Hepatocyte (in vitro differentiated cells): ENCODE measurements at regions not wholly inside any gene's neighbourhood (a gene's known extent, or its start where the extent isn't known, plus 50 kb on each side); places are given as distances from the start of the nearest gene placed in this dataset.

Source experiments
- DNase-seq: peaks from one replicate; pipeline ENCODE4 v3.0.0-alpha.2; 2016; ENCODE audit warnings: low spot score
- H2AFZ ChIP-seq: fragments of 200-600 bp; sonication (generic); 2 replicates; pipeline ENCODE4 v1.6.0; 2016; ENCODE audit warnings: antibody characterized with exemption, mild to moderate bottlenecking
- H3K27ac ChIP-seq: fragments of 200-600 bp; sonication (generic); 2 replicates; pipeline ENCODE4 v1.5.1; 2016; ENCODE audit warnings: mild to moderate bottlenecking
- H3K27me3 ChIP-seq: fragments of 200-600 bp; sonication (generic); 2 replicates; pipeline ENCODE4 v1.6.1; 2016
- H3K36me3 ChIP-seq: fragments of 200-600 bp; sonication (generic); replicated peaks from 2 replicates; pipeline ENCODE4 v1.5.1; 2016; ENCODE audit warnings: low read depth; ENCODE audit not compliant: insufficient read depth
- H3K4me1 ChIP-seq: fragments of 200-600 bp; sonication (generic); 2 replicates; pipeline ENCODE4 v1.5.1; 2016; ENCODE audit warnings: mild to moderate bottlenecking, moderate library complexity; ENCODE audit not compliant: insufficient read depth
- H3K4me2 ChIP-seq: fragments of 200-600 bp; sonication (generic); 2 replicates; pipeline ENCODE4 v1.6.0; 2016
- H3K4me3 ChIP-seq: fragments of 200-600 bp; sonication (generic); 2 replicates; pipeline ENCODE4 v1.5.1; 2016; ENCODE audit warnings: mild to moderate bottlenecking
- H3K79me2 ChIP-seq: fragments of 200-600 bp; sonication (generic); 2 replicates; pipeline ENCODE4 v1.6.0; 2017; ENCODE audit warnings: mild to moderate bottlenecking
- H3K9me2 ChIP-seq: fragments of 200-600 bp; sonication (generic); replicated peaks from 2 replicates; pipeline ENCODE4 v1.6.0; 2017; ENCODE audit warnings: mild to moderate bottlenecking; ENCODE audit not compliant: insufficient read depth
- H3K9me3 ChIP-seq: fragments of 200-600 bp; sonication (generic); 2 replicates; pipeline ENCODE4 v1.5.1; 2016; ENCODE audit warnings: low read depth, mild to moderate bottlenecking
- H4K20me1 ChIP-seq: fragments of 200-600 bp; sonication (generic); 2 replicates; pipeline ENCODE4 v1.6.0; 2016; ENCODE audit warnings: mild to moderate bottlenecking; ENCODE audit not compliant: insufficient read depth, poor library complexity, severe bottlenecking
- EZH2 ChIP-seq: fragments of 200-600 bp; sonication (generic); IDR thresholded peaks from 2 replicates; pipeline ENCODE4 v1.6.1; 2016; ENCODE audit warnings: antibody characterized with exemption, mild to moderate bottlenecking, borderline replicate concordance
- EZH2phosphoT487 ChIP-seq: fragments of 200-600 bp; sonication (generic); IDR thresholded peaks from one replicate; pipeline ENCODE4 v1.6.1; 2018; ENCODE audit warnings: antibody characterized with exemption, mild to moderate bottlenecking, low read depth, moderate library complexity; ENCODE audit not compliant: unreplicated experiment, severe bottlenecking
- WGBS: methylation state at CpG from one replicate; pipeline ENCODE4 v1.1.6; 2016; ENCODE audit warnings: low lambda C conversion rate; ENCODE audit errors: missing lambda C conversion rate; 5-methylcytosine and 5-hydroxymethylcytosine counted together
- TF ChIP-seq, protein P1 (sequence below): fragments of 200-600 bp; sonication (generic); IDR thresholded peaks from 2 replicates; pipeline ENCODE4 v1.5.1; 2016; ENCODE audit warnings: antibody characterized with exemption, mild to moderate bottlenecking; ENCODE audit not compliant: poor library complexity

GRCh38 chr6:134637847-134638437 lies 312.0 kb downstream of the ALDH8A1 start:
- no peak overlapping the region for H2AFZ ChIP-seq
- no peak overlapping the region for H3K4me2 ChIP-seq

DNA sequence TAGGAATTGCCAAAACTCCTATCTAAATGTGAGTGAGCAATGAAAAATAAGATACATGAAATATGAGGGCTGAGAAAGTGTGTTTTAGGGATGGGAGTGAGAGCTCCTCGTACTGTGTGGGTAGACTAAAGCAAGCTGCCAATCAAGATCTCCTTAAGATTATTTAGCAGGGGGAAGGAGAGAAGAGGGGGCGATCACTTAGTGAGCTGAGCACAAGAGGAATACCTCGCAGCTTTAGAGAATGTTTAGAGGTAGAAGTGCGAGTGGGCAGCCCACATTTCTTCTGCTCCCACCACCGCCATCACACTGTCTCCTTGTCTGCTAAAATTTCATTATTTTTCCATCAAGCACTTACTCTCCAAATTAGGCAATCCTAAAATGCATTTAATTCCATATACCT lies 312.6 kb downstream of the ALDH8A1 start:
- Histone ChIP-seq H3K4me3 (no peak overlapping the region), H2AFZ (no peak overlapping the region), H3K4me2 (no peak overlapping the region), H3K27ac (no peak overlapping the region), H3K9me2 (no peaks in the 10 kb centered on the region), H3K79me2 (no peaks in the 10 kb centered on the region), H3K27me3 (no peaks in the 10 kb centered on the region), H3K4me1 (peaks cover 11% of the 10 kb centered on the region), H4K20me1 (no peaks in the 10 kb centered on the region), H3K36me3 (no peaks in the 10 kb centered on the region), H3K9me3 (no peaks in the 10 kb centered on the region)
- TF ChIP-seq EZH2 (no peak), EZH2phosphoT487 (no peak)
- TF ChIP-seq, protein P1, sequence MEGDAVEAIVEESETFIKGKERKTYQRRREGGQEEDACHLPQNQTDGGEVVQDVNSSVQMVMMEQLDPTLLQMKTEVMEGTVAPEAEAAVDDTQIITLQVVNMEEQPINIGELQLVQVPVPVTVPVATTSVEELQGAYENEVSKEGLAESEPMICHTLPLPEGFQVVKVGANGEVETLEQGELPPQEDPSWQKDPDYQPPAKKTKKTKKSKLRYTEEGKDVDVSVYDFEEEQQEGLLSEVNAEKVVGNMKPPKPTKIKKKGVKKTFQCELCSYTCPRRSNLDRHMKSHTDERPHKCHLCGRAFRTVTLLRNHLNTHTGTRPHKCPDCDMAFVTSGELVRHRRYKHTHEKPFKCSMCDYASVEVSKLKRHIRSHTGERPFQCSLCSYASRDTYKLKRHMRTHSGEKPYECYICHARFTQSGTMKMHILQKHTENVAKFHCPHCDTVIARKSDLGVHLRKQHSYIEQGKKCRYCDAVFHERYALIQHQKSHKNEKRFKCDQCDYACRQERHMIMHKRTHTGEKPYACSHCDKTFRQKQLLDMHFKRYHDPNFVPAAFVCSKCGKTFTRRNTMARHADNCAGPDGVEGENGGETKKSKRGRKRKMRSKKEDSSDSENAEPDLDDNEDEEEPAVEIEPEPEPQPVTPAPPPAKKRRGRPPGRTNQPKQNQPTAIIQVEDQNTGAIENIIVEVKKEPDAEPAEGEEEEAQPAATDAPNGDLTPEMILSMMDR = no peak
- 95% methylated on average over 5 of the region's 5 CpGs for WGBS
- no peak for DNase-seq

More at GRCh38 chr6:134637847-134638437, 312.0 kb downstream of the ALDH8A1 start:
- DNase-seq = no peak
- Histone ChIP-seq H3K27ac (no peak overlapping the region), H3K9me2 (no peaks in the 10 kb centered on the region), H3K9me3 (no peaks in the 10 kb centered on the region), H3K79me2 (no peaks in the 10 kb centered on the region), H3K36me3 (no peaks in the 10 kb centered on the region), H3K4me1 (peaks cover 17% of the 10 kb centered on the region), H3K27me3 (no peaks in the 10 kb centered on the region), H4K20me1 (no peaks in the 10 kb centered on the region), H3K4me3 (no peak overlapping the region)
- 91% methylated on average over 1 of the region's 1 CpG for WGBS
- TF ChIP-seq EZH2 (no peak), EZH2phosphoT487 (no peak)
- TF ChIP-seq, protein P1 = no peak

GRCh38 chr6:134636186-134636799 lies 313.6 kb downstream of the ALDH8A1 start:
- Histone ChIP-seq H2AFZ (no peak overlapping the region), H3K36me3 (no peaks in the 10 kb centered on the region), H3K79me2 (no peaks in the 10 kb centered on the region), H3K4me1 (peaks cover 2% of the 10 kb centered on the region), H3K4me2 (no peak overlapping the region), H3K4me3 (no peak overlapping the region), H3K9me2 (no peaks in the 10 kb centered on the region), H3K27me3 (no peaks in the 10 kb centered on the region), H4K20me1 (no peaks in the 10 kb centered on the region), H3K27ac (no peak overlapping the region), H3K9me3 (no peaks in the 10 kb centered on the region)
- WGBS = 89% methylated on average over 7 of the region's 7 CpGs
- TF ChIP-seq EZH2phosphoT487 (no peak), EZH2 (no peak)
- TF ChIP-seq, protein P1 = no peak
- DNase-seq = peak; percentile 24
